Neutrophil (primary cell): ENCODE measurements at regions not wholly inside any gene's neighbourhood (a gene's known extent, or its start where the extent isn't known, plus 50 kb on each side); places are given as distances from the start of the nearest gene placed in this dataset.

ENCODE experiments used
- H3K27ac ChIP-seq: fragments of 200-600 bp; sonication (generic); 2 replicates; pipeline ENCODE4 v1.5.1; 2016; ENCODE audit warnings: mild to moderate bottlenecking, moderate library complexity
- H3K27me3 ChIP-seq: fragments of 200-600 bp; sonication (generic); 2 replicates; pipeline ENCODE4 v1.6.0; 2016; ENCODE audit warnings: mild to moderate bottlenecking
- H3K36me3 ChIP-seq: fragments of 200-600 bp; sonication (generic); 2 replicates; pipeline ENCODE4 v1.5.1; 2017
- H3K4me1 ChIP-seq, 2 experiments: fragments of 200-600 bp in 1 of 2; sonication (generic) in 1 of 2; 1 replicate in 1 of 2; 2 replicates in 1 of 2; pipeline versions ENCODE4 v1.5.1 to v1.6.1; 2013 to 2016; ENCODE audit warnings: low read depth in 1 of 2, low read length in 1 of 2, mild to moderate bottlenecking in 1 of 2, moderate library complexity in 1 of 2; ENCODE audit not compliant: control insufficient read depth in 1 of 2, insufficient read depth in 1 of 2
- H3K4me3 ChIP-seq, 2 experiments: fragments of 200-600 bp in 1 of 2; sonication (generic) in 1 of 2; 1 replicate in 1 of 2; 2 replicates in 1 of 2; pipeline ENCODE4 v1.5.1; 2013 to 2016; ENCODE audit warnings: low read depth in 1 of 2, low read length in 1 of 2, mild to moderate bottlenecking in 1 of 2, moderate library complexity in 1 of 2
- H3K9me3 ChIP-seq: fragments of 200-600 bp; sonication (generic); 2 replicates; pipeline ENCODE4 v1.5.1; 2016
- TF ChIP-seq, protein P1 (sequence below): fragments of 200-600 bp; sonication (generic); IDR thresholded peaks from 2 replicates; pipeline ENCODE4 v1.5.1; 2016; ENCODE audit warnings: antibody characterized with exemption

DNA sequence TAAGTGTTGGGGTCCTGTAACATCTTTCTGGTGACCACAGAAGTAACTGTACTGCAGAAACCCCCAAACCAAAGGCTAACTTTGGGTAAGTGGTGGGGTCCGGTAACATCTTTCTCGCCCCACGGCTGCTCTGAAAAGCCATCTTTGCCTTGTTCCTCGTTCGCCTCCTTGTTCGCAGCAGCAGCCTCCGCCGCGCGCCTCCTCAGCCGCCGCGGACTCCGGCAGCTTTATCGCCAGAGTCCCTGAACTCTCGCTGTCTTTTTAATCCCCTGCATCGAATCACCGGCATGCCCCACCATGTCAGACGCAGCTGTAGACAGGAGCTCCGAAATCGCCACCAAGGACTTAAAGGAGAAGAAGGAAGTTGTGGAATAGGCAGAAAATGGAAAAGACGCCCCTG, 316.8 kb downstream of the TUSC7 start:
- Histone ChIP-seq H3K27me3 (no peaks in the 10 kb centered on the region), H3K4me3 (no peak overlapping the region), H3K36me3 (no peaks in the 10 kb centered on the region), H3K4me1 (no peaks in the 10 kb centered on the region), H3K27ac (no peak overlapping the region), H3K9me3 (no peaks in the 10 kb centered on the region)
- TF ChIP-seq, protein P1, sequence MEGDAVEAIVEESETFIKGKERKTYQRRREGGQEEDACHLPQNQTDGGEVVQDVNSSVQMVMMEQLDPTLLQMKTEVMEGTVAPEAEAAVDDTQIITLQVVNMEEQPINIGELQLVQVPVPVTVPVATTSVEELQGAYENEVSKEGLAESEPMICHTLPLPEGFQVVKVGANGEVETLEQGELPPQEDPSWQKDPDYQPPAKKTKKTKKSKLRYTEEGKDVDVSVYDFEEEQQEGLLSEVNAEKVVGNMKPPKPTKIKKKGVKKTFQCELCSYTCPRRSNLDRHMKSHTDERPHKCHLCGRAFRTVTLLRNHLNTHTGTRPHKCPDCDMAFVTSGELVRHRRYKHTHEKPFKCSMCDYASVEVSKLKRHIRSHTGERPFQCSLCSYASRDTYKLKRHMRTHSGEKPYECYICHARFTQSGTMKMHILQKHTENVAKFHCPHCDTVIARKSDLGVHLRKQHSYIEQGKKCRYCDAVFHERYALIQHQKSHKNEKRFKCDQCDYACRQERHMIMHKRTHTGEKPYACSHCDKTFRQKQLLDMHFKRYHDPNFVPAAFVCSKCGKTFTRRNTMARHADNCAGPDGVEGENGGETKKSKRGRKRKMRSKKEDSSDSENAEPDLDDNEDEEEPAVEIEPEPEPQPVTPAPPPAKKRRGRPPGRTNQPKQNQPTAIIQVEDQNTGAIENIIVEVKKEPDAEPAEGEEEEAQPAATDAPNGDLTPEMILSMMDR, result no peak

DNA sequence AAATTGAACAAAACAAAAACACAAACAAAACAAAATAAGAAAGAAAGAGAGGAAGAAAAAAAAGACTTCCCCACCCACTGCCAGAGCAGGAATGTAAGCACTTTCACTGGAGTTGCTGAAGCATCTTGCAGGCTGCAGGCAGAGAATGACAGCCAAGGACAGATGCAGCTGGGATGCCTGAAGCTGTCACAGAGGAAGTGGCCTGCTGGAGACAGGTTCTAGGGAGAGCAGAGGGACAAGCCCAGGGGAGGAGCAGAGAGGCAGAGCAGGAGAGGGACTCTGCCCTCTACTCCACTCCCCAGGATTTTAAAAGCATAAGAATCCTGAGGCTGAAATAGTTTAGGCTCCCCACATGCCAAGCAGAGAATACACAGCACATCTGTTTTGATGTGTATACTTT, 326.2 kb downstream of the TUSC7 start:
- Histone ChIP-seq H3K36me3 (no peaks in the 10 kb centered on the region), H3K4me1 (no peaks in the 10 kb centered on the region), H3K27ac (no peak overlapping the region), H3K27me3 (no peaks in the 10 kb centered on the region), H3K4me3 (no peak overlapping the region), H3K9me3 (no peaks in the 10 kb centered on the region)
- TF ChIP-seq, protein P1, result no peak

DNA sequence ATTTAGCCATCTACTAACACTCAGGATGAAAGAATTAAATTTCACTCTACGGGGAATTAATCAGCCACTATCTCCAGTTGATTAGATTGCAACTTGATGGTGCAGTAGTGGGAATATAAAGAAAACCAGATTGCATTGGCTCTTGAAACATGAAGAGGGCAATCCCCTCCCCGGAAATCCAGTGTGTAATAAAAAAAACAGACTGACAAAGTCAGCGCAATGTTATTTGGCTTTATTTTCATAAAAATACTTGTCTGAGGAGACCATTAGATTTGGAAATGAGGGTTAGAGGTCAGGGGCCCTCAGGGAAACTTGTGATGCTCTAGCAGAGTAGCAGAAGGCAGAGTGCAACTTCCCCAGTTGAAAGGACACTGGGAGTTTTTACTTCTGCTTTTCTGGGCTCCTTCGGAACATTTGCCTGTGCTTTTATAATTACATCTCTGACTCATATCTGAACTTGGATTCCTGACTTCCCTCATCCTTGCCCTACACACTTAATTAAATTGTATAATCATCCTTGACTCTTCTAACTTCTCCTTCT, 326.8 kb downstream of the TUSC7 start:
- Histone ChIP-seq H3K4me1 (no peaks in the 10 kb centered on the region), H3K4me3 (no peak overlapping the region), H3K27ac (no peak overlapping the region), H3K9me3 (no peaks in the 10 kb centered on the region), H3K36me3 (no peaks in the 10 kb centered on the region), H3K27me3 (no peaks in the 10 kb centered on the region)
- TF ChIP-seq, protein P1, result no peak

DNA sequence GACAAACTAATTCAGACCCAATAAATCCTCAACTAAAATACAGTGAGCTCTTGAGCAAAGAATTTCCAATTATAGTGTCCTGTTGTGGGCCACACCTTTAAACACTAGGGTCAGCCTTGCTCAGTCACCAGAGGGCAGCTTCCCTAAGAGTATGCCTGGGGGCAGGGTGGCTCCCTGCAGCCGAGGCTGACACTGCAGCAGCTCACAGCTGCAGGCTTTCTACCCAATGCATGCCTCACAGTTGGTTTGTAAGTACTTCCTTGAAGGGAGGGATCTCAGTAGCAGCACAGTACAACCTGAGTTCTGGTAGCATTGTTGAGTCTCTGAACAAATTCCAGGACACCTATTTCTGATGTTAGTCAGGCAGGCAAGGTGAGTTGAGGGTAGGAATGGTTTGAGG, 335.6 kb downstream of the TUSC7 start:
- no peak overlapping the region for H3K4me3 ChIP-seq
- H3K4me1 ChIP-seq, result no peaks in the 10 kb centered on the region
- H3K27me3 ChIP-seq, result no peaks in the 10 kb centered on the region
- TF ChIP-seq, protein P1, result no peak
- no peak overlapping the region for H3K27ac ChIP-seq
- H3K36me3 ChIP-seq, result no peaks in the 10 kb centered on the region
- H3K9me3 ChIP-seq, result no peaks in the 10 kb centered on the region

DNA sequence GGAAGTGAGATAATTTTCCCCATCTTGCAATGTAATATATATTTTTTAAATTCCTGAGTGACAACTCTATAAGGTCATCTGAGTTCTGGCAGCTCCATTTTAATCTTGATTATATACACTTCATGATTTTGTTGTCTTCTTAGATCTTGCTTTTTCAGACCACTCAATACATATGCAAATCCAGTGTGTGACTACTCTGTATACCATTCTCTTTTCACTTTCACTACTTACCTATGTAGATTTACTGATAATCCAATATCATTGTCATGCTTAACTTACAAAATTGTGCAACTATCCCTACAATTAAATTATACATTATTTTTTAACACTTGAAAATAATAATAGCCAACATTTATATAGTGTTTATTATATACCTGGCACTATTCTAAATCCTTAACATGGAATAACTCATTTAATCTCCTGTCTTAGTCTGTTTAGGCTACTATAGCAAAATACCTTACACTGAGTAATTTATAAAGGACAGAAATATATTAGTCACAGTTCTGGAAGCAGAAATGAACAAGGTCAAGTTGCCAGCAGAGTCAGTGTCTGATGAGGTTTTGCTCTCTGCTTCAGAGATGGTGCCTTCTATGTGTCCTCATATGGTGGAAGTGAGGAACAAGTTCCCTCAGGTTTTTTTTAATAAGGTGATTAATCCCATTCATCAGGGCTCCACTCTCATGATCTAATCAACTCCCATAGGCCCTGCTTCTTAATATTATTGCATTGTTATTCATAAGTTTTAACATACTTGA, 338.5 kb downstream of the TUSC7 start:
- no peaks in the 10 kb centered on the region for H3K9me3 ChIP-seq
- TF ChIP-seq, protein P1, result no peak

More for the DNA sequence above, 338.5 kb downstream of the TUSC7 start:
- Histone ChIP-seq H3K36me3 (no peaks in the 10 kb centered on the region), H3K27me3 (no peaks in the 10 kb centered on the region), H3K4me1 (no peaks in the 10 kb centered on the region), H3K27ac (no peak overlapping the region), H3K4me3 (no peak overlapping the region)
